ENCODE measurements at regions not wholly inside any gene's neighbourhood (a gene's known extent, or its start where the extent isn't known, plus 50 kb on each side); places are given as distances from the start of the nearest gene placed in this dataset.

DNA sequence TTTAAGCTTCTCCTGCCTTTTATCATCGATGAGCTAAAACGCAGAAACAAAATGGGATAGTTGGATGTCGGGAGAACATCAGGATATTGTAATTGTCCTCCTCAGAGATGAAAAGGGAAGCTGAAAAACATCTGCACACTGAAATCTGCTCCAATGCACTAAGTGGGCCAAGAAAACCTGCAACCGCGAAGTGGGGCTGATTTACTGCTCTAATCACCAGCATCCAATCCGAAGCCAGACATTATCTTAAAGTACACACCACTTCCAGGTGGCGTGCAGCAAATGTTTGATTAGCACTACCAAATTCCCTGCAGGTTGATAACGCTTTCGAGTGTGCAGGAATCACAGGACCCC is 230.3 kb upstream of the SLC14A2 start:
- DNase-seq (ENCODE audit: low read depth, low spot score): no peak
- H3K4me3 ChIP-seq (ENCODE audit: low read depth in 2 of 2, low read length in 2 of 2): no peak overlapping the region
- no peak for ATAC-seq
- CTCF ChIA-PET: interaction anchor here (0.6 kb wide), 1 partner anchor 12 kb away, joined by 4 read pairs; no protein-coding TSS in a partner anchor
- intact Hi-C loops (cut with micrococcal nuclease; ENCODE audit: unreplicated experiment) (no loop called here), in situ Hi-C loops (cut with HindIII; ENCODE audit: low pct_unique_long_range_greater_than_20kb, low sequenced_read_pairs) (no loop called here)
- TF ChIP-seq POLR2AphosphoS5 (IDR thresholded peaks at IDR 0.05; ENCODE audit: low read depth, low read length): no peak
- TF ChIP-seq SIN3A (IDR thresholded peaks at IDR 0.05; ENCODE audit: borderline replicate concordance, insufficient read depth, low read depth, low read length): no peak
- TF ChIP-seq TCF7L2 (IDR thresholded peaks at IDR 0.05; ENCODE audit: low read depth, low read length): no peak
- no peak for TF ChIP-seq CTCF (IDR thresholded peaks at IDR 0.05)
- TF ChIP-seq, protein P1, sequence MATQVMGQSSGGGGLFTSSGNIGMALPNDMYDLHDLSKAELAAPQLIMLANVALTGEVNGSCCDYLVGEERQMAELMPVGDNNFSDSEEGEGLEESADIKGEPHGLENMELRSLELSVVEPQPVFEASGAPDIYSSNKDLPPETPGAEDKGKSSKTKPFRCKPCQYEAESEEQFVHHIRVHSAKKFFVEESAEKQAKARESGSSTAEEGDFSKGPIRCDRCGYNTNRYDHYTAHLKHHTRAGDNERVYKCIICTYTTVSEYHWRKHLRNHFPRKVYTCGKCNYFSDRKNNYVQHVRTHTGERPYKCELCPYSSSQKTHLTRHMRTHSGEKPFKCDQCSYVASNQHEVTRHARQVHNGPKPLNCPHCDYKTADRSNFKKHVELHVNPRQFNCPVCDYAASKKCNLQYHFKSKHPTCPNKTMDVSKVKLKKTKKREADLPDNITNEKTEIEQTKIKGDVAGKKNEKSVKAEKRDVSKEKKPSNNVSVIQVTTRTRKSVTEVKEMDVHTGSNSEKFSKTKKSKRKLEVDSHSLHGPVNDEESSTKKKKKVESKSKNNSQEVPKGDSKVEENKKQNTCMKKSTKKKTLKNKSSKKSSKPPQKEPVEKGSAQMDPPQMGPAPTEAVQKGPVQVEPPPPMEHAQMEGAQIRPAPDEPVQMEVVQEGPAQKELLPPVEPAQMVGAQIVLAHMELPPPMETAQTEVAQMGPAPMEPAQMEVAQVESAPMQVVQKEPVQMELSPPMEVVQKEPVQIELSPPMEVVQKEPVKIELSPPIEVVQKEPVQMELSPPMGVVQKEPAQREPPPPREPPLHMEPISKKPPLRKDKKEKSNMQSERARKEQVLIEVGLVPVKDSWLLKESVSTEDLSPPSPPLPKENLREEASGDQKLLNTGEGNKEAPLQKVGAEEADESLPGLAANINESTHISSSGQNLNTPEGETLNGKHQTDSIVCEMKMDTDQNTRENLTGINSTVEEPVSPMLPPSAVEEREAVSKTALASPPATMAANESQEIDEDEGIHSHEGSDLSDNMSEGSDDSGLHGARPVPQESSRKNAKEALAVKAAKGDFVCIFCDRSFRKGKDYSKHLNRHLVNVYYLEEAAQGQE (IDR thresholded peaks at IDR 0.05; ENCODE audit: insufficient read depth in 1 of 2, low read depth in 2 of 2, low read length in 1 of 2): no peak
- POLR2A ChIA-PET: no interaction called here
- no peak overlapping the region for H3K27ac ChIP-seq (ENCODE audit: low read length)
- BruUV-seq (replicated peaks): no TSS peak
- H3K36me3 ChIP-seq (ENCODE audit: control insufficient read depth, insufficient read depth, low read length): no peaks in the 10 kb centered on the region
- no peaks in the 10 kb centered on the region for H3K4me1 ChIP-seq (ENCODE audit: control insufficient read depth, insufficient read depth, low read length)
- no peaks in the 10 kb centered on the region for H3K27me3 ChIP-seq (ENCODE audit: control insufficient read depth, insufficient read depth, low read length)
- no peaks in the 10 kb centered on the region for H3K9me3 ChIP-seq (ENCODE audit: control insufficient read depth, insufficient read depth, low read depth, low read length)

- CTCF ChIA-PET: no interaction called here
- DNase-seq (ENCODE audit: low read depth, low spot score) (no peak), ATAC-seq (no peak)
- no peaks in the 10 kb centered on the region for H3K9me3 ChIP-seq (ENCODE audit: control insufficient read depth, insufficient read depth, low read depth, low read length)
- POLR2A ChIA-PET: interaction anchor here (0.5 kb wide), 1 partner anchor 1017 kb away, joined by 3 read pairs; no protein-coding TSS in a partner anchor
- no peaks in the 10 kb centered on the region for H3K4me1 ChIP-seq (ENCODE audit: control insufficient read depth, insufficient read depth, low read length)
- no peak overlapping the region for H3K4me3 ChIP-seq (ENCODE audit: low read depth in 2 of 2, low read length in 2 of 2)
- no peak overlapping the region for H3K27ac ChIP-seq (ENCODE audit: low read length)
- no TSS peak for BruUV-seq (replicated peaks)
- H3K27me3 ChIP-seq (ENCODE audit: control insufficient read depth, insufficient read depth, low read length): no peaks in the 10 kb centered on the region
- in situ Hi-C loops (cut with HindIII; ENCODE audit: low pct_unique_long_range_greater_than_20kb, low sequenced_read_pairs): no loop called here
- intact Hi-C loops (cut with micrococcal nuclease; ENCODE audit: unreplicated experiment): no loop called here
- no peaks in the 10 kb centered on the region for H3K36me3 ChIP-seq (ENCODE audit: control insufficient read depth, insufficient read depth, low read length)
- TF ChIP-seq SIN3A (IDR thresholded peaks at IDR 0.05; ENCODE audit: borderline replicate concordance, insufficient read depth, low read depth, low read length): no peak
- peak; percentile 29 for TF ChIP-seq CTCF (IDR thresholded peaks at IDR 0.05)
These were observed 229.1 kb upstream of the SLC14A2 start for GRCh38 chr18:45386041-45386655.

Measured in Panc1 (cell line).